DND-41 (cell line): ENCODE measurements at regions not wholly inside any gene's neighbourhood (a gene's known extent, or its start where the extent isn't known, plus 50 kb on each side); places are given as distances from the start of the nearest gene placed in this dataset.

Source experiments
- ATAC-seq: fragments of 200-7000 bp; cut with Tn5 transposase; 3 replicates; pipeline ENCODE4 v1.9.1; 2021; ENCODE audit warnings: low read depth; ENCODE audit not compliant: insufficient read depth
- DNase-seq: peaks from one replicate; pipeline ENCODE4 v3.0.0-alpha.2; 2020
- H2AFZ ChIP-seq: 2 replicates; pipeline ENCODE4 v1.6.0; 2012; ENCODE audit warnings: low read depth, low read length
- H3K27ac ChIP-seq: 2 replicates; pipeline ENCODE4 v1.5.1; 2012; ENCODE audit warnings: low read length, inconsistent platforms
- H3K27me3 ChIP-seq: fragments of 200-600 bp; sonication (generic); 2 replicates; pipeline ENCODE4 v1.6.0; 2012; ENCODE audit warnings: low read length, mild to moderate bottlenecking, inconsistent platforms; ENCODE audit not compliant: insufficient read depth, poor library complexity
- H3K36me3 ChIP-seq: 2 replicates; pipeline ENCODE4 v1.5.1; 2012; ENCODE audit warnings: low read length, inconsistent platforms; ENCODE audit not compliant: insufficient read depth
- H3K4me1 ChIP-seq: 2 replicates; pipeline ENCODE4 v1.5.1; 2012; ENCODE audit warnings: mild to moderate bottlenecking, low read length; ENCODE audit not compliant: insufficient read depth
- H3K4me2 ChIP-seq: 2 replicates; pipeline ENCODE4 v1.6.0; 2012; ENCODE audit warnings: mild to moderate bottlenecking, moderate library complexity, low read length, inconsistent platforms; ENCODE audit not compliant: insufficient read depth
- H3K4me3 ChIP-seq, 2 experiments: fragments of 200-600 bp in 1 of 2; shearing (Covaris generic) in 1 of 2; 2 replicates each; pipeline ENCODE4 v1.5.1; 2012 to 2016; ENCODE audit warnings: inconsistent platforms in 2 of 2, low read length in 2 of 2, mild to moderate bottlenecking in 2 of 2, low read depth in 1 of 2, moderate library complexity in 1 of 2
- H3K79me2 ChIP-seq: 2 replicates; pipeline ENCODE4 v1.6.0; 2012; ENCODE audit warnings: low read length, inconsistent platforms; ENCODE audit not compliant: insufficient read depth
- H3K9ac ChIP-seq: 2 replicates; pipeline ENCODE4 v1.6.0; 2012; ENCODE audit warnings: low read depth, mild to moderate bottlenecking, inconsistent platforms, low read length, moderate library complexity
- H3K9me3 ChIP-seq: 2 replicates; pipeline ENCODE4 v1.5.1; 2012; ENCODE audit warnings: low read length, moderate library complexity, mild to moderate bottlenecking, inconsistent platforms; ENCODE audit not compliant: insufficient read depth, severe bottlenecking
- H4K20me1 ChIP-seq: 2 replicates; pipeline ENCODE4 v1.6.0; 2012; ENCODE audit warnings: low read length; ENCODE audit not compliant: insufficient read depth
- EZH2 ChIP-seq: IDR thresholded peaks from 3 replicates; pipeline ENCODE4 v1.6.1; 2012; ENCODE audit warnings: borderline replicate concordance, low read depth, mild to moderate bottlenecking, moderate library complexity, low read length, inconsistent platforms; ENCODE audit not compliant: severe bottlenecking
- TF ChIP-seq, protein P1 (sequence below): IDR thresholded peaks from 2 replicates; pipeline ENCODE4 v1.5.1; 2012; ENCODE audit warnings: borderline replicate concordance, low read length, moderate library complexity, mild to moderate bottlenecking; ENCODE audit not compliant: poor library complexity, severe bottlenecking; ENCODE audit errors: extremely low read depth

DNA sequence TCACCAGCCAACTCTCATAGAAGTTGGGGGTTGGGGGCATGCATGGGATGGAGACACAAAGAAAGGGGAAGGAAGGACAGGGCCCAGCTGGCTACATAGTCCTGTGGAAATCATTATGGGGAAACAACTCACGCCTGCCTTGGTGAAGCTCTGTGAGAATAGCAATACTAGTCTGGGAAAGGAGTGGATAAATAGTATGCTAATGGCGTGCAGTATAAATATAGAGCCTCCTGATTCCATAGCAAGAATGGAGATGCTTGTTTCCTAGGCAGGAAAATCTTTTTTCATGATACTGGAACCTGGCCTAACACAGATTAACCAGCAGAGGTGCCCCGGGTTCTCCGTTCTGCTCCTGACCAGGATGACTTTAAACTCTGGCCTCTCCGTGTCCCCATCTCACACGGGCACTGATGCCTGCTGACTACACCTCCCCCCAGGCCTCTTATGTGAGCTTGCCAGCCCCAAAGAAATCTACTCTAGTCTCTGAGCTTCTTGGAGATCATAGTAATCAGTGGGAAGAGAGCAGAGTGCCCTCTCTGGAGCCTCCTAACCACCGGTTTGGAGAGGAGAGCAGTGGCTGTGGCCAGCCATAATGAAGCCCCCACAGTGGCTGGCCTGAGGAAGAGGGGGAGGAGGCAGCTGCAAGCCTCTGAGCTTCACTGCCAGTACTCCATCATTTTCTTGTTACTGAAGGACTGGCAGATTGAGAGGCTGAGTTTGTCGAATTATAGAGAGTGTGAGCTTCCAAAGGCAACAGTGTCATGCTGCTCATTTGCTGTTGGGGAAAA lies 355.0 kb upstream of the SEMA6D start:
- Histone ChIP-seq H3K27me3 (no peaks in the 10 kb centered on the region), H2AFZ (no peak overlapping the region), H3K36me3 (no peaks in the 10 kb centered on the region), H3K9ac (no peak overlapping the region), H3K4me2 (no peak overlapping the region), H4K20me1 (no peaks in the 10 kb centered on the region), H3K9me3 (no peaks in the 10 kb centered on the region), H3K79me2 (no peaks in the 10 kb centered on the region), H3K4me1 (no peaks in the 10 kb centered on the region), H3K4me3 (no peak overlapping the region), H3K27ac (no peak overlapping the region)
- TF ChIP-seq EZH2: no peak
- TF ChIP-seq, protein P1, sequence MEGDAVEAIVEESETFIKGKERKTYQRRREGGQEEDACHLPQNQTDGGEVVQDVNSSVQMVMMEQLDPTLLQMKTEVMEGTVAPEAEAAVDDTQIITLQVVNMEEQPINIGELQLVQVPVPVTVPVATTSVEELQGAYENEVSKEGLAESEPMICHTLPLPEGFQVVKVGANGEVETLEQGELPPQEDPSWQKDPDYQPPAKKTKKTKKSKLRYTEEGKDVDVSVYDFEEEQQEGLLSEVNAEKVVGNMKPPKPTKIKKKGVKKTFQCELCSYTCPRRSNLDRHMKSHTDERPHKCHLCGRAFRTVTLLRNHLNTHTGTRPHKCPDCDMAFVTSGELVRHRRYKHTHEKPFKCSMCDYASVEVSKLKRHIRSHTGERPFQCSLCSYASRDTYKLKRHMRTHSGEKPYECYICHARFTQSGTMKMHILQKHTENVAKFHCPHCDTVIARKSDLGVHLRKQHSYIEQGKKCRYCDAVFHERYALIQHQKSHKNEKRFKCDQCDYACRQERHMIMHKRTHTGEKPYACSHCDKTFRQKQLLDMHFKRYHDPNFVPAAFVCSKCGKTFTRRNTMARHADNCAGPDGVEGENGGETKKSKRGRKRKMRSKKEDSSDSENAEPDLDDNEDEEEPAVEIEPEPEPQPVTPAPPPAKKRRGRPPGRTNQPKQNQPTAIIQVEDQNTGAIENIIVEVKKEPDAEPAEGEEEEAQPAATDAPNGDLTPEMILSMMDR: no peak
- no peak for ATAC-seq
- DNase-seq: no peak

DNA sequence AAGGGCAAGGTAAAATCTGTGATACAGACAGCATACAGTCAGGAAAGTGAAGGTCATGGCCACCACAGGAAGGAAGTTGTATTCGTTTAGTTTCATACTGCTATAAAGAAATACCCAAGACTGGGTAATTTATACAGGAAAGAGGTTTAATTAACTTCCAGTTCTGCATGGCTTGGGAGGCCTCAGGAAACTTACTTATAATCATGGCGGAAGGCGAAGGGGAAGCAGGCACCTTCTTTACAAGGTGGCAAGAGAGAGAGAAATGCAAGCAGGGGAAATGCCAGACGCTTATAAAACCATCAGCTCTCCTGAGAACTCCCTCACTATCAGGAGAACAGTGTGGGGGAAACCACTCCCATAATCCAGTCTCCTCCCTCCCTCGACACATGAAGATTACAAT lies 353.7 kb upstream of the SEMA6D start:
- ATAC-seq: no peak
- Histone ChIP-seq H3K27me3 (no peaks in the 10 kb centered on the region), H3K79me2 (no peaks in the 10 kb centered on the region), H3K4me3 (no peak overlapping the region), H4K20me1 (no peaks in the 10 kb centered on the region), H3K4me2 (no peak overlapping the region), H3K9me3 (no peaks in the 10 kb centered on the region), H3K4me1 (no peaks in the 10 kb centered on the region), H3K27ac (no peak overlapping the region), H2AFZ (no peak overlapping the region), H3K9ac (no peak overlapping the region), H3K36me3 (no peaks in the 10 kb centered on the region)
- DNase-seq: no peak
- no peak for TF ChIP-seq EZH2
- TF ChIP-seq, protein P1: no peak

DNA sequence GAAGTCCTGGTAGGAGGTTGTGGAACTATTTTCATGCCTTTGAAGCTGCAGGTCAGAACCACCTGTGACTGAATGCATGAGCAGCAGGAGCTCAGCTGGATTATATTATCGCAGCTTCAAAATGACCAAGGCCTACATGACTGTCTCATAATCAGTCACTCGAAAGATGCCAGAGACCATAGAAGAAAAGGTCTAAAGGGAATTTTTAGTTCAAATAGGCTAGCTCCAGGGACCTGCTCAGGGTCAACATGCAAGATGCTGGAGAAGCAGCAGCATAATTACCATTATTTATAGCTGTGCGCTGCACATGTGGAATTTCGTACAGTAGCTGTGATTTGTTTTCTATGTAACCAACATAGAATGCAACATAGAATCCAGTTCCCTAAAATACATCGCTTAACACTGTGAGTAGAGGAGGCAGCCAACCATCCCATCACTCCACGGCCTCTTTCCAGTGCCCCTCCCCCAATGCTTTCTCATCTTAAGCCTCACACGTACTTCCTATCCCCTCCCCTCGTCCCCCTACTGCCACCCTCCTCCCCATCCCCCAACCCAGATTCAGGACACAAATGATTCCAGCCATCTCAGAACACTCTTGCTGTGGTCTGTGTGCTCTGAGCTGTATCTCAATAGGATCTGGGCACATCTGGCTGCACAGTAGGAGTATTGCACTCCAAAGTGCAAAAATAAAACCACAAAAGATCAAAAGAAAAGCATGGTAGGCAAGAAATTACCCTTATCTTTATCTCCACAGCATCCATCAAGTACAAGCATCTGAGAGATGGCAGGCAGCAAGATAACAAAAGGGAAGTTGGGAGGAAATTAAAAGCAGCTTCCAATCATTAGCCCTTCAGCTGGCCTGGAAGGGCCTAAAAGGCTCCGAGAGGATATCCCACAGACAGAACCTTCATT lies 352.8 kb upstream of the SEMA6D start:
- H3K4me1 ChIP-seq: no peaks in the 10 kb centered on the region
- no peaks in the 10 kb centered on the region for H3K36me3 ChIP-seq
- H2AFZ ChIP-seq: no peak overlapping the region
- H3K9ac ChIP-seq: no peak overlapping the region
- no peak overlapping the region for H3K4me3 ChIP-seq
- TF ChIP-seq, protein P1: no peak
- no peak for TF ChIP-seq EZH2
- no peak overlapping the region for H3K27ac ChIP-seq
- H4K20me1 ChIP-seq: no peaks in the 10 kb centered on the region
- DNase-seq (peak; percentile 4), ATAC-seq (no peak; the same call in 2 of the 3 replicates)
- no peaks in the 10 kb centered on the region for H3K9me3 ChIP-seq
- no peaks in the 10 kb centered on the region for H3K27me3 ChIP-seq
- no peak overlapping the region for H3K4me2 ChIP-seq
- no peaks in the 10 kb centered on the region for H3K79me2 ChIP-seq
